Ascending aorta (tissue), 2 donors: ENCODE measurements at regions not wholly inside any gene's neighbourhood (a gene's known extent, or its start where the extent isn't known, plus 50 kb on each side); places are given as distances from the start of the nearest gene placed in this dataset.

Experiments used
- DNase-seq, 2 donors: peaks; one replicate each; pipeline ENCODE4 v3.0.0-alpha.2; 2019; ENCODE audit warnings: low spot score in 2 of 2
- H3K27ac ChIP-seq, 2 donors: fragments of 200-600 bp; sonication (generic); one replicate each; pipeline ENCODE4 v1.5.1; 2016 to 2017; ENCODE audit warnings: mild to moderate bottlenecking in 1 of 2
- H3K27me3 ChIP-seq: fragments of 200-600 bp; sonication (generic); one replicate; pipeline ENCODE4 v1.5.1; 2017
- H3K36me3 ChIP-seq, 2 donors: fragments of 200-600 bp; sonication (generic); one replicate each; pipeline ENCODE4 v1.5.1; 2016
- H3K4me1 ChIP-seq, 2 donors: fragments of 200-600 bp; sonication (generic); one replicate each; pipeline ENCODE4 v1.5.1; 2016 to 2017; ENCODE audit warnings: mild to moderate bottlenecking in 1 of 2
- H3K4me3 ChIP-seq, 2 donors: fragments of 200-600 bp; sonication (generic); one replicate each; pipeline ENCODE4 v1.5.1; 2016 to 2017; ENCODE audit warnings: mild to moderate bottlenecking in 1 of 2
- H3K9me3 ChIP-seq, 2 donors: fragments of 200-600 bp; sonication (generic); one replicate each; pipeline ENCODE4 v1.5.1; 2016
- CTCF ChIP-seq, 3 experiments: fragments of 200-600 bp in 2 of 3; fragments of 450-650 bp in 1 of 3; sonication (generic) in 2 of 3; IDR thresholded peaks; one replicate each; pipeline ENCODE4 v1.5.1; 2016 to 2019; ENCODE audit warnings: antibody characterized with exemption in 3 of 3, mild to moderate bottlenecking in 1 of 3, moderate library complexity in 1 of 3
- intact Hi-C: fragments of 100-400 bp; cut with DNase I; formaldehyde crosslinking; loops from one replicate; pipeline ENCODE4 v1.15.1; 2023

GRCh38 chr7:36032361-36032818 is 120.7 kb upstream of the EEPD1 start:
- no peaks in the 10 kb centered on the region for H3K27me3 ChIP-seq
- H3K9me3 ChIP-seq = no peaks in the 10 kb centered on the region
- no peak for DNase-seq
- H3K4me3 ChIP-seq = no peak overlapping the region
- H3K27ac ChIP-seq = no peak overlapping the region
- H3K36me3 ChIP-seq = no peaks in the 10 kb centered on the region
- intact Hi-C loops = no loop called here
- TF ChIP-seq CTCF (IDR thresholded peaks at IDR 0.05) = no peak
- peaks cover 6 to 13% of the 10 kb centered on the region in 2 donors for H3K4me1 ChIP-seq

- TF ChIP-seq CTCF (IDR thresholded peaks at IDR 0.05) = no peak
- Histone ChIP-seq H3K36me3 (no peaks in the 10 kb centered on the region), H3K4me1 (peaks cover 6 to 18% of the 10 kb centered on the region in 2 donors), H3K9me3 (no peaks in the 10 kb centered on the region), H3K27me3 (no peaks in the 10 kb centered on the region), H3K4me3 (no peak overlapping the region), H3K27ac (no peak overlapping the region)
- intact Hi-C loops = no loop called here
- no peak for DNase-seq
Observed at GRCh38 chr7:36034020-36034419, 119.0 kb upstream of the EEPD1 start.

GRCh38 chr7:36035186-36035585 is 117.9 kb upstream of the EEPD1 start:
- Histone ChIP-seq H3K4me3 (no peak overlapping the region), H3K27ac (no peak overlapping the region), H3K36me3 (no peaks in the 10 kb centered on the region), H3K4me1 (peaks cover 6 to 18% of the 10 kb centered on the region in 2 donors), H3K27me3 (no peaks in the 10 kb centered on the region), H3K9me3 (no peaks in the 10 kb centered on the region)
- TF ChIP-seq CTCF (IDR thresholded peaks at IDR 0.05) = no peak
- intact Hi-C loops = no loop called here
- DNase-seq = no peak

GRCh38 chr7:36036590-36036989 is 116.5 kb upstream of the EEPD1 start:
- H3K4me1 ChIP-seq = peaks cover 6 to 18% of the 10 kb centered on the region in 2 donors
- H3K27ac ChIP-seq = peak overlapping the region; percentile 69 to 86
- H3K36me3 ChIP-seq = no peaks in the 10 kb centered on the region
- intact Hi-C loops = no loop called here
- H3K9me3 ChIP-seq = no peaks in the 10 kb centered on the region
- no peak for TF ChIP-seq CTCF (IDR thresholded peaks at IDR 0.05)
- DNase-seq = no peak
- H3K27me3 ChIP-seq = no peaks in the 10 kb centered on the region
- peak overlapping the region in 1 of 2 donors; percentile 5 for H3K4me3 ChIP-seq

GRCh38 chr7:36037121-36037662 is 115.9 kb upstream of the EEPD1 start:
- Histone ChIP-seq H3K4me3 (peak overlapping the region; percentile 1 to 5), H3K4me1 (peaks cover 6 to 18% of the 10 kb centered on the region in 2 donors), H3K27ac (peak overlapping the region; percentile 69 to 86), H3K9me3 (no peaks in the 10 kb centered on the region), H3K36me3 (no peaks in the 10 kb centered on the region), H3K27me3 (no peaks in the 10 kb centered on the region)
- peak in 1 of 2 donors; percentile 83 for DNase-seq
- intact Hi-C loops = no loop called here
- no peak for TF ChIP-seq CTCF (IDR thresholded peaks at IDR 0.05)
